ENCODE measurements at regions not wholly inside any gene's neighbourhood (a gene's known extent, or its start where the extent isn't known, plus 50 kb on each side); places are given as distances from the start of the nearest gene placed in this dataset.

DNA sequence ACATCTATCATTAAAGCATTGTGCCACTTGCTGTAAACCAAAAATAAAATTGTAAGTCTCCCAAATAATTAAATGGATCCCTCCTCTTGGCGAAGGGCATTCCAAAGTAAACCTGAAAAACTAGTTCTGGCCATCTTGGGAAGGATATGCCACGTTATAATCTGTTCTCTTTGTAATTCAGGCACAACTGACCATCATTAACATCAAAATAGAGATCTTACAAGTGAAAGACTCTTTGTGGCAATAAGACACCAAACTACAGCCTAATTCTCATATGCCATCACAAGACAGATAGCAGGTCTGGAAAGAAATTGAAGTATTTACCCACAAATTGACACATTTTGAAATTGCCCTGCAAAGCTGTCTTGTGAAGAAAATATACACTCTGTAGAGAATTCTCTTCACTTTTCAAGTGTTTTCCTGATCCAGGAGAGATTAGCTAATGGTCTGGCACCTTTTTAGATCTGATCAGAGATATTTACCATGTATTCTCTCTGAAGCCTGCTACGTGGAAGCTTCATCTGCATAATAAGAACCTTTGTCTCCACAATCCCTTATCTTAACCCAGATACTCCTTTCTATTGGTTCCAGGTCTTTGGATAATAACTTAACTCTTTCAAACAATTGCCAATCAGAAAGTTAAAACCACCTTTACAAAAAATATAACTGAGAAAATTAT, 630.4 kb upstream of the CCDC179 start:
- intact Hi-C loops (cut with micrococcal nuclease), result no loop called here
- H3K9me3 Mint-ChIP-seq, result peaks cover 16% of the 10 kb centered on the region
- no peaks in the 10 kb centered on the region for H3K27me3 Mint-ChIP-seq
- no peak overlapping the region for H3K4me3 Mint-ChIP-seq
- no peak for DNase-seq
- no peak overlapping the region for H3K27ac Mint-ChIP-seq
- no peaks in the 10 kb centered on the region for H3K4me1 Mint-ChIP-seq
- no peaks in the 10 kb centered on the region for H3K36me3 Mint-ChIP-seq (ENCODE audit: low read depth)

DNA sequence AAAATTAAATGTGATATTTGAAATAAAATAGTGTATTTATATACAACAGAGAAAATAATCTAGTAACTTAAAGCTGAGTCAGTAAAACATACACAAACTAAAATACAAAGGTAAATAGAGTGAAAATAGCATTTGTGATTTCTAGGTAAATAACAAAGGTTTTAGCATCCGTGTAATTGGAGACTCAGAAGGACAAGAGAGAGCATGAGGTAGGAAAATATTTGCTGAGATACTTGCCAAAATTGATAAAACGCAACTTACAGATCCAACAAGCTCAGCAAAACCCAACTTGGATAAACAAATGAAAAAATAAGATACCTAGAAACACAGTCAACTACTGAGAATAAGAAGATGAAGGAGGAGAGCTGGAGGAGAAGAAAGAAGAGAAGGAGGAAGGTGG, 634.7 kb upstream of the CCDC179 start:
- Mint-ChIP-seq H3K4me3 (no peak overlapping the region), H3K36me3 (ENCODE audit: low read depth) (no peaks in the 10 kb centered on the region), H3K4me1 (no peaks in the 10 kb centered on the region), H3K9me3 (no peaks in the 10 kb centered on the region), H3K27me3 (no peaks in the 10 kb centered on the region), H3K27ac (no peak overlapping the region)
- intact Hi-C loops (cut with micrococcal nuclease), result no loop called here
- no peak for DNase-seq

DNA sequence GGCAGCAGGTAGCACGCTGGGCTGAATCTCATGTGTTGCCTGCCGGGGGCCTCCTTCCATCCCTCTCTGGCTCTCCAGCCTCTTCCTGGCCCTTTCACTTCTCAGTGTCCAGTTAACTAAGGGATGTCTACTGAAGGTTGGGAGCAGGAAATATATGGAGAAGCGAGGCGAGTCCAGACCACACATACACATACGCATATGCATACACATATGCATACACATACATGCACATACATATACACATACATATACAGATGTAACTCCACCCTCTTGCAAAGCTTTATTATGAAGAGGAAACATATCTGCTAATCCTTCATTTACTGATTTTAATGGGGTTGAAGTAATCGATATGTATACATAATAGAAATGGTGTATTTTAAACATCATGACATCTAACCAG, 636.1 kb upstream of the CCDC179 start:
- no peak for DNase-seq
- no peaks in the 10 kb centered on the region for H3K4me1 Mint-ChIP-seq

DNA sequence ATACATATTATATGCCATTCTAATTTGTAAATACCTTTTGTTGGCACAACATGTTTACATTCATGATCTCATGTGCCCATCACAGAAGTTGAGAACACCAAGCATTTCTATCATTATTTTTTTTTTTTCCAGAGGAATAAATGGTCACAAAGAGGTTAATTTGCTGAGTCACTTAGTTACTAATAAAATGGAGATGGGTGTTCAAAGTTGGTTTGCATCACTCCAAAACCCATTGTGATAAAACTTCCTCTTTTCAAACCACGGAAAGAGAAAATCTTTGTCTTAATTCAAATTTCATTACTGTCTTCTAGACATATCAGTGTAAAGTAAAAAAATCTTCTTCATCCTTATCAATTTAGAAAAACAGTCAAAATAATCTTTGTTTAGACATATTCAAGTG, 636.8 kb upstream of the CCDC179 start:
- no peaks in the 10 kb centered on the region for H3K36me3 Mint-ChIP-seq (ENCODE audit: low read depth)
- no peaks in the 10 kb centered on the region for H3K4me1 Mint-ChIP-seq
- no peak overlapping the region for H3K27ac Mint-ChIP-seq
- H3K9me3 Mint-ChIP-seq, result no peaks in the 10 kb centered on the region
- no peak for DNase-seq
- H3K4me3 Mint-ChIP-seq, result no peak overlapping the region
- intact Hi-C loops (cut with micrococcal nuclease), result no loop called here
- H3K27me3 Mint-ChIP-seq, result no peaks in the 10 kb centered on the region

More for the DNA sequence above, 636.1 kb upstream of the CCDC179 start:
- Mint-ChIP-seq H3K27me3 (no peaks in the 10 kb centered on the region), H3K4me3 (no peak overlapping the region), H3K27ac (no peak overlapping the region), H3K9me3 (no peaks in the 10 kb centered on the region), H3K36me3 (ENCODE audit: low read depth) (no peaks in the 10 kb centered on the region)
- intact Hi-C loops (cut with micrococcal nuclease), result no loop called here

DNA sequence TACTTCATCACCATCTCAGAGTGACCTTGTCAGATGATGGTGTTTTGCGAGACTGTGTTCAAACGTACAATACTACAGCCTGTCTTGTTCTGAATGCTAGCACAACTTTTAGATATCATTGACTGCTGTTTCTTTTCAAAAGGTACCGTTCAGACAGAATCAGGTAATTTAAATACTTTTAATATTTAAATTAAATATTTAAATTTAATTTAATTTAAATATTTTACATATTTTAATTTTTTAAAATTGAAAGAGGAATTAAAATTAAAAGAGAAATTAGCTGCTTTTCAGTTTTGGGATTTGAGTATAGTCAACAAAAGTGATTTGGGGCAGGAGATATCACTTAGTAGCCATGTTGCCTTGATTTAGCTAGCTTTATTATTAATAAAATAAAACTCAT, 642.1 kb upstream of the CCDC179 start:
- H3K4me3 Mint-ChIP-seq, result no peak overlapping the region
- intact Hi-C loops (cut with micrococcal nuclease), result no loop called here

DNA sequence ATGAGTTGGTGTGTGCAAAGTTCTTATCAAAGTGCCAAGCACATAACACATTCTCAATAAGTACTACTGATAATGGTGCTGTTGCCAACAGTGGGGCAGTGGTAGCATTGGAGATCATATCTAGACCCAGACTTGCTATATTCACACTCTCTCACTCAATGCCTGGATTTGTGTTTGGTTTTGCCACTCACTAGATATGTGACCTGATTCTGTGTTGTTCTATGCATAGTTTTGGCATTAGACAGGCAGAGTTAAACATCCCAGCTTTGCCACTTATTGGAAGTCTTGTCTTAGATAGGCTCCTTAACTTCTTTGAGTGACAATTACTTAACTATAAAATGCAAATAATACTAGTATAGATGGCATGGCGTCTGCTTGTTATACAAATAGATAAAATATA, 642.6 kb upstream of the CCDC179 start:
- DNase-seq, result no peak
- intact Hi-C loops (cut with micrococcal nuclease), result no loop called here
- H3K27ac Mint-ChIP-seq, result no peak overlapping the region
- no peaks in the 10 kb centered on the region for H3K27me3 Mint-ChIP-seq
- no peaks in the 10 kb centered on the region for H3K36me3 Mint-ChIP-seq (ENCODE audit: low read depth)
- H3K9me3 Mint-ChIP-seq, result no peaks in the 10 kb centered on the region
- H3K4me3 Mint-ChIP-seq, result no peak overlapping the region
- no peaks in the 10 kb centered on the region for H3K4me1 Mint-ChIP-seq

More for the DNA sequence above, 642.1 kb upstream of the CCDC179 start:
- no peak overlapping the region for H3K27ac Mint-ChIP-seq
- H3K27me3 Mint-ChIP-seq, result no peaks in the 10 kb centered on the region
- H3K4me1 Mint-ChIP-seq, result no peaks in the 10 kb centered on the region
- no peak for DNase-seq
- no peaks in the 10 kb centered on the region for H3K9me3 Mint-ChIP-seq
- no peaks in the 10 kb centered on the region for H3K36me3 Mint-ChIP-seq (ENCODE audit: low read depth)

DNA sequence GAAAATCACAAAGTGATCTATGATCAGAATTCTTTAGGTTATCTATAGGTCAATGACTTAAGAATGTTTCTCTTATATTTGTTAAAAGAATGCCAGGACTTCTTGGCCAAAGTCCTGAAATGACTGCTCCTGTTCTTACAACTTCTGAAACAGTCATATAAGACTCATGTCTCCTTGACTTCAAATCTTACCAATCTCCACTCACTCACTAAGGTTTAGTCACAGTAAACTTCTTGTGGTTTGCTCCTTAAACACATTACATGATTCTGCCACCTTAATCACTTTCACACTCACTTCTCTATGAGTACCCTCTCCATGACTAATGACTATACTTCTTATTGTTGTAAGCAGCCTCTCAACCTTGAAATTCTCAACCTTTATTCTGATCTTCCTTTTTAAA, 648.7 kb upstream of the CCDC179 start:
- H3K27ac Mint-ChIP-seq, result no peak overlapping the region
- no peaks in the 10 kb centered on the region for H3K27me3 Mint-ChIP-seq
- no peaks in the 10 kb centered on the region for H3K9me3 Mint-ChIP-seq
- H3K4me3 Mint-ChIP-seq, result no peak overlapping the region
- intact Hi-C loops (cut with micrococcal nuclease), result no loop called here
- no peaks in the 10 kb centered on the region for H3K36me3 Mint-ChIP-seq (ENCODE audit: low read depth)
- no peak for DNase-seq
- no peaks in the 10 kb centered on the region for H3K4me1 Mint-ChIP-seq

DNA sequence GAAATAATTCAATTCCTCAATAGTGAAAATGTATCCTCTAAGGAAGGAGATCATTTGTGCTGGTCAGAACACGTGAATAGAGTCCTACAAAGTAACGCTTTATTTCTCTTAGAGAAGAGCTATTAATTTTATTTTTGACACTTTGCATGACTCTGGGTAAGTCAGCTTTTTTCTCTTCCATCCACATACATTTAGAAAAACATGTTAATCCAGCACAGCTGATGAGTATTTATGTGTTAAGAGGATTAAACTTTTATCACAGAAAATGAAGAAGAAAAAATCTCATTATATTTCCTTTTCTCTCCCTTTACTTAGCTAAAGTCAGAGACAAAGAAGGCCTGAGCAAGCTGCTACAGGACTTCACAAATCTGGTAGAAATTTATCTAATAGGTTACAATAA, 649.5 kb upstream of the CCDC179 start:
- H3K36me3 Mint-ChIP-seq (ENCODE audit: low read depth), result no peaks in the 10 kb centered on the region

DNA sequence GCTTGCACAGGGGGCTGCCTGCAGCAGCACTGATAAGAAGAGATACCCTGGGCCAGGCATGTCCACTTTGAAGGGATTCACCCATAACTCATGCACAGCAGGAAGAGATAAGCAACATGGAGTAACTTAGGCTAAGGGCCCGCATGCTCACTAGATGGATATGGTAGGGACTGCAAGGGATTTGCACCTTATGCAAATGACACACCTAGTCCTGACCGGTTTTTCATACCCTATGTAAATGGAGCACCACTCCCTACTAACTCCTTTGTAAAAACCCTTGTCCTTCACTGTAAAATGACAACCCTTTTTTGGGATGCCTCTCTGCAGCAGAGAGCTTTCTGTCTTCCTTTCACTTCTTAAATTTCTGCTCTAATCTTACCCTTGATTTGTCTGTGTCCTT, 658.9 kb upstream of the CCDC179 start:
- Mint-ChIP-seq H3K27ac (no peak overlapping the region), H3K4me1 (no peaks in the 10 kb centered on the region), H3K4me3 (no peak overlapping the region), H3K27me3 (no peaks in the 10 kb centered on the region), H3K9me3 (no peaks in the 10 kb centered on the region), H3K36me3 (ENCODE audit: low read depth) (no peaks in the 10 kb centered on the region)
- DNase-seq, result no peak
- intact Hi-C loops (cut with micrococcal nuclease), result no loop called here

More for the DNA sequence above, 649.5 kb upstream of the CCDC179 start:
- intact Hi-C loops (cut with micrococcal nuclease), result no loop called here
- Mint-ChIP-seq H3K27me3 (no peaks in the 10 kb centered on the region), H3K27ac (no peak overlapping the region), H3K9me3 (no peaks in the 10 kb centered on the region), H3K4me3 (no peak overlapping the region), H3K4me1 (no peaks in the 10 kb centered on the region)
- DNase-seq, result no peak

DNA sequence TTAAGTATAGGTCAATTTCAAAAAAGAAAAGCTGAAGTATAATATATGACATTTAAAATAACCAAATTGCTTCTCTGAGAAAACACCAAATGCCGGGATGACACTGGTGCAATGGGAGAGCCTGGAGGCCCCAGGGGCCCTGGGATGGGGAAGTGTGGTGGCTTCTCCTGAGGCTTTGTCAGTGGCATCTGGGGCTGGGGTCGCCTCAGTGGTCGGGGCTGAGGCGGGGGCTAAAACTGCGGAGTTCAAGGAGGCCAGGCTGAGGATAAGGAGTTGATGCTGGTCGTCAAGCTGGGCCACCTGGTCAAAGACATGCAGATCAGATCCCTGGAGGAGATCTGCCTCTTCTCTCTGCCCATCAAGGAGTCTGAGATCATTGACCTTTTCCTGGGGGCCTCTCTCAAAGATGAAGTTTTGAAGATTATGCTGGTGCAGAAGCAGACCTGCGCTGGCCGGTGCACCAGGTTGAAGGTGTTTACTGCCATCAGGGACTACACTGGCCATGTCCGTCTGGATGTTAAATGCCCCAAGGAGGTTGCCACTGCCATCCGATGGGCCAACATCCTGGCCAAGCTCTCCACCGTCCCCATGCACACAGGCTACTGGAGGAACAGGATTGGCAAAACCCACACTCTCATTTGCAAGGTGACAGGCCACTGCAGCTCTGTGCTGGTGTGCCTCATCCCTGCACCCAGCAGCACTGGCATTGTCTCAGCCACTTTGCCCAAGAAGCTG, 660.1 kb upstream of the CCDC179 start:
- intact Hi-C loops (cut with micrococcal nuclease), result no loop called here
- no peak for DNase-seq
- no peaks in the 10 kb centered on the region for H3K9me3 Mint-ChIP-seq
- H3K4me1 Mint-ChIP-seq, result no peaks in the 10 kb centered on the region
- no peaks in the 10 kb centered on the region for H3K27me3 Mint-ChIP-seq
- H3K4me3 Mint-ChIP-seq, result no peak overlapping the region
- H3K36me3 Mint-ChIP-seq (ENCODE audit: low read depth), result no peaks in the 10 kb centered on the region
- no peak overlapping the region for H3K27ac Mint-ChIP-seq

DNA sequence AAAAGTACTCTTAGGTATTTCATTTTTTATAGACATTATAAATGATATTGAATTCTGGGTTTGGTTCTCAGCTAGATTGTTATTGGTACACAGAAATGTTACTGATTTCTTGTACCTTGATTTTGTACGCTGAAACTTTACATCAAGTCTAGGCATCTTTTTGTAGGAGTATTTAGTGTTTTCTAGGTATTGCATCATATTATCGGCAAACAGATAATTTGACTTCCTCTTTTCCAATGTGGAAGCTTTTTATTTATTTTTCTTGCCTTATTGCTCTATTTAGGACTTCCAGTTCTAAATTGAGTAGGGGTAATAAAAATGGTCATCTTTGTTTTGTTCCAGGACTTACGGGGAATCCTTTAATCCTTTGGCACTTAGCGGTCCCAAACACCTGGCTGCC, 676.6 kb upstream of the CCDC179 start:
- Mint-ChIP-seq H3K4me1 (no peaks in the 10 kb centered on the region), H3K27me3 (no peaks in the 10 kb centered on the region), H3K9me3 (no peaks in the 10 kb centered on the region), H3K4me3 (no peak overlapping the region), H3K27ac (no peak overlapping the region), H3K36me3 (ENCODE audit: low read depth) (no peaks in the 10 kb centered on the region)
- no peak for DNase-seq
- intact Hi-C loops (cut with micrococcal nuclease), result no loop called here

DNA sequence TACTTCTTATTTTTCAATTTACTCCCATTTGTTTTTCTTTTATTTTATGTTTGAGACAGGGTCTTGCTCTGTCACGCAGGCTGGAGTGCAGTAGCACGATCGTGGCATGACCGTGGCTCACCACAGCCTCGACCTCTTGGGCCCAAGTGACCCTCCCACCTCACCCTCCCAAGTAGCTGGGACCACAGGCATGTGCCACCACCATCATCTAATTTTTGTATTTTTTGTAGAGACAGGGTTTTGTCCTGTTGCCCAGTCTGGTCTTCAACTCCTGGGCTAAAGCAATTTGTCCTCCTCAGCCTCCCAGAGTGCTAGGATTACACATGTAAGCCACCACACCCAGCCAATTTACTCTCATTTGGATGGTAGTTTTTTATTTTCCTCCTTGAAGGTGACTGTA, 679.3 kb upstream of the CCDC179 start:
- Mint-ChIP-seq H3K9me3 (no peaks in the 10 kb centered on the region), H3K4me1 (no peaks in the 10 kb centered on the region), H3K27me3 (no peaks in the 10 kb centered on the region), H3K4me3 (no peak overlapping the region), H3K27ac (no peak overlapping the region), H3K36me3 (ENCODE audit: low read depth) (no peaks in the 10 kb centered on the region)
- DNase-seq, result no peak
- intact Hi-C loops (cut with micrococcal nuclease), result no loop called here

DNA sequence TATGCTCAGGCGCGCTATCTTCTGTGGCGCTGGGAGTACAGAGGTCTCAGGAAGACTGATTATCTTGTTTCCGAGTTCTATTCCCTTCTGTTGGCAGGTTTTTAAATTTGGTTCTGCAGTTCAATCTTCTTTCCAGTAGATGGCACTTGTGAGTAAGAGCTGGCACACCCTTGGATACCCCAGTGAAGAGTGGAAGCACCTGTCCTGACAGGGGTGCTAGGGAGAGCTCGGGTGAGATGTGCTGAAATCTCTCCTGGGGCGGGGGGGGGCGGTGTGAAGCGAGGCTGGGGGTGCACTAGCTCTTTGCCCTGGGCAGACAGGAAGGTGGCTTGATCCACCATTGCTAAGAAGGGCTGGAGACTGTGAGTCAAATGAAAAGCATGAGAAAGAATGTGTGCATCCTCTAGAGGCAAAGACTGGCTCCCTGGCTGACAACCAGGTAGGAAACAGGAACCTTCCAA, 679.9 kb upstream of the CCDC179 start:
- Mint-ChIP-seq H3K4me3 (no peak overlapping the region), H3K27me3 (no peaks in the 10 kb centered on the region), H3K27ac (no peak overlapping the region), H3K9me3 (no peaks in the 10 kb centered on the region), H3K36me3 (ENCODE audit: low read depth) (no peaks in the 10 kb centered on the region), H3K4me1 (no peaks in the 10 kb centered on the region)
- DNase-seq, result peak; percentile 64
- intact Hi-C loops (cut with micrococcal nuclease), result no loop called here

DNA sequence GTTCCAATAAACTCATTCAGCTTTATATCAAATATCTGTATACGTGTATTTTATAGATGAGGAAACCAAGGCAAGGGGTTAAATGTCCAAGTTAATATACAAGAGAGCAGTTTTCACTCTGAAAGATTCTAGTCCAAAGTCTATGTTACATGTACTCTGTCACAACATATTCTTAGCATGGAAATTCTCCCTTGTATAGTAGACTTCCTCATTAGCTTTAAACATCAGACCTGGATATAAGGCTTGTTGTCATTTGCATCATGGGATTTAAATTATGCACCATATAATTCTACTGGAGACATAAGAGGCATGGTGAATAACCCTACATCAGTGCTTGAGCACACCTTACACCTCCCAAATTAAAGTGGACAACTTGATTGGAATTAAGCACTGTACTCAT, 681.9 kb upstream of the CCDC179 start:
- Mint-ChIP-seq H3K36me3 (ENCODE audit: low read depth) (no peaks in the 10 kb centered on the region), H3K4me3 (no peak overlapping the region), H3K4me1 (no peaks in the 10 kb centered on the region), H3K9me3 (no peaks in the 10 kb centered on the region), H3K27me3 (no peaks in the 10 kb centered on the region), H3K27ac (no peak overlapping the region)
- intact Hi-C loops (cut with micrococcal nuclease), result no loop called here
- DNase-seq, result no peak

DNA sequence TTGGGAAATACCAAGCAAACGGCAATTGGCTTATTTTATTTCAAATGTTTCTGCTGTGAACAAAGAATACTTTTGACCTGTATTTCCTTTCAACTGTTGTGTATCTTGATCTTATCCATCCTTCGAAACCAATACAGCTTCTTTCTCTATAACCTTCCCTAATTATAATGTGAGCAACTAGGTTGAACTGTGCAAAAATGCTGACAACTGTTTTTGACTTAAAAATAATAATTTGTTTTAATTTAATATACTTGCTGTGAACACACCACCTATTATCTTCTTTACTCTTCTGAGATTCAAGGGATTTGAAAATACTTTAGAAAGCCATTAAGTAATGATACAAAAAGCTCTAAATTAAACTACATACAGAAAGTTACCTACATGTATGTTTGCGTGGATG, 682.5 kb upstream of the CCDC179 start:
- intact Hi-C loops (cut with micrococcal nuclease), result no loop called here
- Mint-ChIP-seq H3K27me3 (no peaks in the 10 kb centered on the region), H3K4me3 (no peak overlapping the region), H3K36me3 (ENCODE audit: low read depth) (no peaks in the 10 kb centered on the region), H3K4me1 (no peaks in the 10 kb centered on the region), H3K9me3 (no peaks in the 10 kb centered on the region), H3K27ac (no peak overlapping the region)
- DNase-seq, result no peak
